Ovary (tissue), 3 donors: ENCODE measurements at regions not wholly inside any gene's neighbourhood (a gene's known extent, or its start where the extent isn't known, plus 50 kb on each side); places are given as distances from the start of the nearest gene placed in this dataset.

Source experiments
- POLR2A ChIP-seq: fragments of 450-650 bp; IDR thresholded peaks from one replicate; pipeline ENCODE4 v1.6.1; 2017; ENCODE audit warnings: antibody characterized with exemption, mild to moderate bottlenecking, moderate library complexity
- TF ChIP-seq, protein P1 (sequence below), 3 donors: fragments of 450-650 bp in 2 of 3; fragments of 200-600 bp in 1 of 3; IDR thresholded peaks; one replicate each; pipeline versions ENCODE4 v1.5.1 to v1.8.0; 2016 to 2022; ENCODE audit warnings: antibody characterized with exemption in 3 of 3, mild to moderate bottlenecking in 1 of 3
- donor health status: DM: no; HTN: no; CAD: no.

DNA sequence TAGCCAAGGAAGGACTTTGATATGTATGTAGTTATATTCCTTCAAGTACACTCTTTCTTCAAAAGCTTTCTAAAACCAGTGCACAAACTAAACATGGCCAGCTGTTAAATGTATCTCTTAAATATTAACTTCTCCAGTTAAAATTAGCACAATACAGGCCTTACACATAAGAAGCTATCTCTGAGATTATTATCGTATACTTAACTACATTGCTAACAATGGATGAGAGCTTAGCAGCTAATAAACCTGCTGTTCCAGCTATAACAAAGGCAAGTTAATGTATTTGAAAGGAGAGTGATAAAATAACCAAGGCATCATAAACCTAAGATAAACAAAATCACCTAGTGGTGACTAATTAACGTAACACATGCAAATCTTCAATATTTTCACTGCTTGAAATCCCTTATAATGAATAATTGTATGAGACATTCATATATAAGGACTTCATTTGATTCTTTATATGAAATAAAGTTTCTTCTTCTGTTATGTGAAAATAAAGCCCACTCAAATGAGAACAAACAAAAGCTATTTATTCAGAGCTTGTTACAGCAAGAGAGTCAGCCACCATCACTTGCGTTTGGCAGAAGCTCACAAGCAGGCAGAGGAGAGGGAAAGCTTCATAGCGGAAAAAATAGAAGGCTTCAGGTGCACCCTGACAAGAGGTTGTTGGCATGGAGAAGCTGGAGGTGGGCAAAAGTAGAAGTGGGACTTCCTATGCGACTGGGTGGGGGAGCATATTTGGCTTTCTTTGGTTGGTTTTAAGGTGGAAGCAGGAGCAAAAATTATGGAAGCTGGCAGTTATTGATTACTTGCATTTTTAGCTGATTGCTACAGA, 274.1 kb upstream of the CHRM3 start:
- TF ChIP-seq, protein P1, sequence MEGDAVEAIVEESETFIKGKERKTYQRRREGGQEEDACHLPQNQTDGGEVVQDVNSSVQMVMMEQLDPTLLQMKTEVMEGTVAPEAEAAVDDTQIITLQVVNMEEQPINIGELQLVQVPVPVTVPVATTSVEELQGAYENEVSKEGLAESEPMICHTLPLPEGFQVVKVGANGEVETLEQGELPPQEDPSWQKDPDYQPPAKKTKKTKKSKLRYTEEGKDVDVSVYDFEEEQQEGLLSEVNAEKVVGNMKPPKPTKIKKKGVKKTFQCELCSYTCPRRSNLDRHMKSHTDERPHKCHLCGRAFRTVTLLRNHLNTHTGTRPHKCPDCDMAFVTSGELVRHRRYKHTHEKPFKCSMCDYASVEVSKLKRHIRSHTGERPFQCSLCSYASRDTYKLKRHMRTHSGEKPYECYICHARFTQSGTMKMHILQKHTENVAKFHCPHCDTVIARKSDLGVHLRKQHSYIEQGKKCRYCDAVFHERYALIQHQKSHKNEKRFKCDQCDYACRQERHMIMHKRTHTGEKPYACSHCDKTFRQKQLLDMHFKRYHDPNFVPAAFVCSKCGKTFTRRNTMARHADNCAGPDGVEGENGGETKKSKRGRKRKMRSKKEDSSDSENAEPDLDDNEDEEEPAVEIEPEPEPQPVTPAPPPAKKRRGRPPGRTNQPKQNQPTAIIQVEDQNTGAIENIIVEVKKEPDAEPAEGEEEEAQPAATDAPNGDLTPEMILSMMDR (IDR thresholded peaks at IDR 0.05), result no peak
- no peak for TF ChIP-seq POLR2A
